ENCODE measurements at regions not wholly inside any gene's neighbourhood (a gene's known extent, or its start where the extent isn't known, plus 50 kb on each side); places are given as distances from the start of the nearest gene placed in this dataset.

DNA sequence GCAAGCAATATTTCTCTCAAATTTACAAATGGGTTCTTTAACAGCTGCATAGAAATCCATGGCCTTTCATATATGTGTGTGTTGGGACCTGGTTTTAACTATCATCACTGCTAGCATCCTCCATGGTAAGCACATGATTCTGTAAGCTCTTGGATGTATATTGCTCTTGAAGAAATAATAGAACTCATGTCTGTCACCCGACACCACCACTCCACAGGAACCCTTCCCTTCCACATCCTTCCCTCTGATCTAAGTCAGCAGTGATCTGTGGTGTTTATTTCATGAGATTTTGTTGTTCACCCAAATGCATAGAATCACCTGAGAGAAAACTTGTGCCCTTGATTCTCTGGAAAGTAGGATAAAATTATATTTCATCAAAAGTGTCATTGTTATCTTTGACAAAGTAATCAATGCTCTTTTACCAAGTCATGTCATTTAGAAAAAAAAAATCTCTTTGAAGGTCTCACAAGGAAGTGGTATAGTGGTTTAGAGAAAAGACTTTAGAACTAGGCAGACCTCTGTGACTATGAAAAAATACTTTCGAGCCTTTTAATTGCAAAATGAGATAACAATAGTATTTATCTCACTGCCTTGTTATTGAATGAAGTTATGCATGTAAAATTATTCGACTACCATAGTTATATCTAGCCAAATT, 649.8 kb upstream of the SLC35B3 start:
- Histone ChIP-seq H3K79me2 (ENCODE audit: insufficient read depth, low read length) (no peaks in the 10 kb centered on the region), H3K27me3 (ENCODE audit: insufficient read depth, low read length) (no peaks in the 10 kb centered on the region), H4K20me1 (ENCODE audit: insufficient read depth) (no peaks in the 10 kb centered on the region), H3K27ac (ENCODE audit: low read depth, low read length) (no peak overlapping the region), H3K36me3 (ENCODE audit: control insufficient read depth in 1 of 2, insufficient read depth in 2 of 2, low read length in 2 of 2) (no peaks in the 10 kb centered on the region), H3K4me1 (ENCODE audit: control insufficient read depth in 1 of 2, insufficient read depth in 2 of 2, low read length in 2 of 2) (no peaks in the 10 kb centered on the region), H3K9me3 (ENCODE audit: control insufficient read depth in 1 of 2, insufficient read depth in 1 of 2, low read depth in 1 of 2, low read length in 2 of 2) (no peaks in the 10 kb centered on the region), H3K4me3 (replicated peaks in 1 of 2; ENCODE audit: low read depth in 1 of 2, low read length in 2 of 2) (no peak overlapping the region), H3K9me2 (ENCODE audit: insufficient read depth) (no peaks in the 10 kb centered on the region), H2AFZ (ENCODE audit: low read depth, low read length, poor library complexity, severe bottlenecking) (no peak overlapping the region), H3K4me2 (ENCODE audit: low read length) (no peak overlapping the region), H3K9ac (ENCODE audit: low read length) (no peak overlapping the region)
- no peak for DNase-seq (ENCODE audit: low read depth, low spot score)
- ChIA-PET POLR2A (no interaction called here), CTCF (no interaction called here), RAD21 (ENCODE audit: low non-redundant PET in 1 of 2, low total read pairs in 2 of 2, uncharacterized antibody in 2 of 2, unreplicated experiment in 2 of 2) (no interaction called here)
- no TSS peak for BruUV-seq (replicated peaks)
- intact Hi-C loops (cut with micrococcal nuclease) = no loop called here
- TF ChIP-seq ELF1 (IDR thresholded peaks at IDR 0.05; ENCODE audit: borderline replicate concordance, low read depth) = no peak
- TF ChIP-seq ZFX (IDR thresholded peaks at IDR 0.05) = no peak
- TF ChIP-seq POLR2AphosphoS5 (IDR thresholded peaks at IDR 0.05; ENCODE audit: low read depth, low read length) = no peak
- no peak for TF ChIP-seq EZH2 (IDR thresholded peaks at IDR 0.05)
- TF ChIP-seq YY1 (IDR thresholded peaks at IDR 0.05; ENCODE audit: extremely low read depth, insufficient replicate concordance, low read depth, low read length) = no peak
- no peak for TF ChIP-seq SP1 (IDR thresholded peaks at IDR 0.05; ENCODE audit: low read depth)
- no peak for TF ChIP-seq SRF (IDR thresholded peaks at IDR 0.05; ENCODE audit: low read depth)
- TF ChIP-seq, protein P1, sequence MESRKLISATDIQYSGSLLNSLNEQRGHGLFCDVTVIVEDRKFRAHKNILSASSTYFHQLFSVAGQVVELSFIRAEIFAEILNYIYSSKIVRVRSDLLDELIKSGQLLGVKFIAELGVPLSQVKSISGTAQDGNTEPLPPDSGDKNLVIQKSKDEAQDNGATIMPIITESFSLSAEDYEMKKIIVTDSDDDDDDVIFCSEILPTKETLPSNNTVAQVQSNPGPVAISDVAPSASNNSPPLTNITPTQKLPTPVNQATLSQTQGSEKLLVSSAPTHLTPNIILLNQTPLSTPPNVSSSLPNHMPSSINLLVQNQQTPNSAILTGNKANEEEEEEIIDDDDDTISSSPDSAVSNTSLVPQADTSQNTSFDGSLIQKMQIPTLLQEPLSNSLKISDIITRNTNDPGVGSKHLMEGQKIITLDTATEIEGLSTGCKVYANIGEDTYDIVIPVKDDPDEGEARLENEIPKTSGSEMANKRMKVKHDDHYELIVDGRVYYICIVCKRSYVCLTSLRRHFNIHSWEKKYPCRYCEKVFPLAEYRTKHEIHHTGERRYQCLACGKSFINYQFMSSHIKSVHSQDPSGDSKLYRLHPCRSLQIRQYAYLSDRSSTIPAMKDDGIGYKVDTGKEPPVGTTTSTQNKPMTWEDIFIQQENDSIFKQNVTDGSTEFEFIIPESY (IDR thresholded peaks at IDR 0.05; ENCODE audit: extremely low read depth, insufficient replicate concordance, low read length) = no peak
- TF ChIP-seq, protein P2, sequence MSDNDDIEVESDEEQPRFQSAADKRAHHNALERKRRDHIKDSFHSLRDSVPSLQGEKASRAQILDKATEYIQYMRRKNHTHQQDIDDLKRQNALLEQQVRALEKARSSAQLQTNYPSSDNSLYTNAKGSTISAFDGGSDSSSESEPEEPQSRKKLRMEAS (IDR thresholded peaks at IDR 0.05) = no peak
- TF ChIP-seq FOSL1 (IDR thresholded peaks at IDR 0.05; ENCODE audit: low read depth) = no peak
- TF ChIP-seq, protein P3, sequence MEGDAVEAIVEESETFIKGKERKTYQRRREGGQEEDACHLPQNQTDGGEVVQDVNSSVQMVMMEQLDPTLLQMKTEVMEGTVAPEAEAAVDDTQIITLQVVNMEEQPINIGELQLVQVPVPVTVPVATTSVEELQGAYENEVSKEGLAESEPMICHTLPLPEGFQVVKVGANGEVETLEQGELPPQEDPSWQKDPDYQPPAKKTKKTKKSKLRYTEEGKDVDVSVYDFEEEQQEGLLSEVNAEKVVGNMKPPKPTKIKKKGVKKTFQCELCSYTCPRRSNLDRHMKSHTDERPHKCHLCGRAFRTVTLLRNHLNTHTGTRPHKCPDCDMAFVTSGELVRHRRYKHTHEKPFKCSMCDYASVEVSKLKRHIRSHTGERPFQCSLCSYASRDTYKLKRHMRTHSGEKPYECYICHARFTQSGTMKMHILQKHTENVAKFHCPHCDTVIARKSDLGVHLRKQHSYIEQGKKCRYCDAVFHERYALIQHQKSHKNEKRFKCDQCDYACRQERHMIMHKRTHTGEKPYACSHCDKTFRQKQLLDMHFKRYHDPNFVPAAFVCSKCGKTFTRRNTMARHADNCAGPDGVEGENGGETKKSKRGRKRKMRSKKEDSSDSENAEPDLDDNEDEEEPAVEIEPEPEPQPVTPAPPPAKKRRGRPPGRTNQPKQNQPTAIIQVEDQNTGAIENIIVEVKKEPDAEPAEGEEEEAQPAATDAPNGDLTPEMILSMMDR (IDR thresholded peaks at IDR 0.05 in 2 of 3, conservative IDR thresholded peaks at IDR 0.05 in 1 of 3; ENCODE audit: borderline replicate concordance in 1 of 3, insufficient read depth in 1 of 3, low read depth in 2 of 3, low read length in 2 of 3) = no peak
- no peak for TF ChIP-seq SIN3A (IDR thresholded peaks at IDR 0.05; ENCODE audit: low read depth)
- TF ChIP-seq ZNF274 (IDR thresholded peaks at IDR 0.05; ENCODE audit: low read depth, low read length) = no peak
- no peak for TF ChIP-seq EGR1 (IDR thresholded peaks at IDR 0.05; ENCODE audit: low read depth)
- TF ChIP-seq, protein P4, sequence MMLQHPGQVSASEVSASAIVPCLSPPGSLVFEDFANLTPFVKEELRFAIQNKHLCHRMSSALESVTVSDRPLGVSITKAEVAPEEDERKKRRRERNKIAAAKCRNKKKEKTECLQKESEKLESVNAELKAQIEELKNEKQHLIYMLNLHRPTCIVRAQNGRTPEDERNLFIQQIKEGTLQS (IDR thresholded peaks at IDR 0.05) = no peak
- TF ChIP-seq RAD21 (IDR thresholded peaks at IDR 0.05; ENCODE audit: low read depth) = no peak
- no peak for ATAC-seq
